ENCODE measurements at regions not wholly inside any gene's neighbourhood (a gene's known extent, or its start where the extent isn't known, plus 50 kb on each side); places are given as distances from the start of the nearest gene placed in this dataset.

DNA sequence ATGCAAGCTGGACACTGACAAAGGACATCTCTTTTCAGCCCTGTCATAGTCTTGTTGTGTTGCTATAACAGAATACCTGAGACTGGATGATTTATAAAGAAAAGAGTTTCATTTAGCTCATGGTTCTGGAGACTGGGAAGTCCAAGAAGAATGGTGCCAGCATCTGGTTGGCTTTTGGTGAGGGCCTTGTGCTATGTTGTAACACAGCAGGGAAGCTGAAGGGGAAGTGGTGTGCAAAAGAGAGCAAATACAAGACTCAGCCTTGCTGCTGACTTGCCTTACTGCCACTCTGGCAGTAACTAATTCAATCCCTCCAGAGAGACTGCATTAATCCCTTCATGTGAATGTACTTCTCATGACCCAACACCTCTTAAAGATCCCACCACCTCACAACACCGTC is 356.3 kb upstream of the PROK2 start:
- no peak for DNase-seq (ENCODE audit: low spot score)
- intact Hi-C loops (cut with DNase I), result loop anchor here (10.0 kb wide), 1 partner anchor 684 kb away; no protein-coding TSS in a partner anchor

DNA sequence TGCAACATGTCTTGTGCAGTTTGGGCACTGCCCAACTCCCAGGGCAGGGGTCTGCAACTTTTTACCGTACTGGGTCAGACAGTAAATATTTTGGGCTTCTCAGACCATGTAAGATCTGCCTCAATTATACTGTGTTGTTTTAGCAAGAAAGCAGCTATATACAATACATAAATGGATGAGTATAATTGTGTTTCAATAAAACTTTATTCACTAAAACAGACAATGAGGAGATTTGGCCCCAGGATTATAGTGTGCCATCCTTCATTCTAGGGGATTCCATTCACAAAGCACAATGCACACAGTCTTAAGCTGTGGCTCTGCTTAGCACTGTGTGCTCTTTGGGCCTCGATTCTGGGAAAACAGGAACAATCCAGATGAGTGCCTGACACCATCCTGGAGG is 354.4 kb upstream of the PROK2 start:
- DNase-seq (ENCODE audit: low spot score), result no peak
- intact Hi-C loops (cut with DNase I), result no loop called here

DNA sequence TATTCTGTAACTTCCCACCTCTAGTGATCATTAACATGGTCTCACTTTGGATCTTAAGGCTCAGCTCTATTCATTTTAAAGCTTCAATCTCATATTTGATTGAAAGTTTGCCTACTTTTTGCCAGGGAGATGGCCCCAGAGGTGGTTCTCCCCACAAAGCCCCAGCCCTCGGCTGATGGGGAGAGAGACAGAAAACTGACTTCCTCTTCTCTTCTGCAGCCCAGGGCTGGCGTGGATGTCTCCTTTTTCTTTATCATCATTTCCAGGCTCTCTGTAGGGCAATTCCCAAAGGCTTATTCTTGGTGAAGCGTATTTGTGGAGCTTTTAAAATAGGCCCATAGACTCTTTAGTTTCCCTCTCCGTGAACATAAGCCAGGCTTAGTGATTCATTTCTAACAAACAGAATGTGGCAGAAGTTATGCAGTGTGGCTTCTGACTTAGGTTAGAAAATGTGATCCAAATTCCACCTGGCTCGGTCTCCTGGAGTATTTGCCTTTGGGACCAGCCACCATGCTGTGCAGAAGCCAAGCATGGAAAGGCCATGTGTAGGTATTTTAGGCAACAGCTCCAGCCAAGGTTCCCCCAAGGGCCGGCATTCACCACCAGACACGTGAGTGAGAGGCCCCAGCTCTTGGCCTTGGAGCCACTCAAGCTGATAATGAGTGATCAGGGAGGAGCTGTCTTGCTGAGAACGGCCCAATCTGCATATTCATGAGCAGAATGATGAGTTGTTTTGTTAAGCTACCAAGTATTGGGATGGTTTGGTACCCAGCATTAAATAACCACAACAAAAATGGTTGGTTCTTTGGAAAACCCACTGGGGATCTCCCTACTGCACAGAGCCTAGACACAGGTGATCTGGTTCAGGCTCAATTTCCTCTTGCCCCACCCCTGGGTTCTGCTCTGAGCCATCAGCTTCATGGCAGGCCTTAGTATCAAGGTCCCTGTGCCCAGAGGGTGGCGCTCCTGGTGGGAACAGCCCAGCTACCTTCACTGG is 353.2 kb upstream of the PROK2 start:
- DNase-seq (ENCODE audit: low spot score), result no peak
- intact Hi-C loops (cut with DNase I), result no loop called here

DNA sequence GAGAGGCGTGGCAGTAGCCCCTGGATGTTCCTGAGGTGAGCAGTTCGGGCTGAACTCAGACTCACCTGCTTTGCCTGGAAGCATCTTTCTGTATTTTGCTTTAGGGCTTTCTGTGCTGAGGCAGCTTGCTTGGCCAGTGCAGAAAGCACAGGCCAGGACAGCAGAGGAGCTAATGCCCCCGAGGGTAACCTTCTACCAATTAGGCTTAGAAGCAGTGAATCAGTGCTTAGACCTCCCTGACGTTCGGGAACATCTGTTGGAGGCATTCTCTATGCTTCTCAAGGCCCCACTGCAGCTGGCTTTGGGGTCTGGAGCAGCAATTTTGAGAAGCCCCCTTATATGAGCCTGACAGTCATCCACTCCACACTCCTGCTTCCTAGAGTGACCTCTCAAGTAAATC is 350.7 kb upstream of the PROK2 start:
- intact Hi-C loops (cut with DNase I), result no loop called here
- DNase-seq (ENCODE audit: low spot score), result no peak

DNA sequence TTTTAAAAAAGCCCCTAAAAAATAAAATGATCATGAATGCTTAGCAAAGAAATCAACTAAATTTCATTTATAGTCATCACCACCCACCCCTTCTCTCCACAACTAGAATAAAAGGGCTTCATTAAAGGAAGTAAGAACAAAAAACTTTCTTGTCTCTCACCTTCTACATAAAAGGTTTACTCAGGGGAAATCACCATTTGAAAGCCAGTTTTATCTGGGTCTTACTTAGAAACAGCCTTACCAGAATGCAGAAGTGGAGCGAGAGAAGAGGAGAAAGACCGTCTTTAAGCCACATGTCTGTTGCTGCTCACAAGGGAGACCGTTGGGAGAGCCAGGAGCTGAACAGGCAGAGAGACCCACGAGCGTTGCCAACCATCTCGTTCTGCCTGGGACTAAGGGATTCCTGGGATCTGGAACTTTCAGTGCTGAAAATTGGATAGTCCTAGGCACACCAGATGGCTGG is 350.1 kb upstream of the PROK2 start:
- intact Hi-C loops (cut with DNase I), result no loop called here
- DNase-seq (ENCODE audit: low spot score), result no peak

DNA sequence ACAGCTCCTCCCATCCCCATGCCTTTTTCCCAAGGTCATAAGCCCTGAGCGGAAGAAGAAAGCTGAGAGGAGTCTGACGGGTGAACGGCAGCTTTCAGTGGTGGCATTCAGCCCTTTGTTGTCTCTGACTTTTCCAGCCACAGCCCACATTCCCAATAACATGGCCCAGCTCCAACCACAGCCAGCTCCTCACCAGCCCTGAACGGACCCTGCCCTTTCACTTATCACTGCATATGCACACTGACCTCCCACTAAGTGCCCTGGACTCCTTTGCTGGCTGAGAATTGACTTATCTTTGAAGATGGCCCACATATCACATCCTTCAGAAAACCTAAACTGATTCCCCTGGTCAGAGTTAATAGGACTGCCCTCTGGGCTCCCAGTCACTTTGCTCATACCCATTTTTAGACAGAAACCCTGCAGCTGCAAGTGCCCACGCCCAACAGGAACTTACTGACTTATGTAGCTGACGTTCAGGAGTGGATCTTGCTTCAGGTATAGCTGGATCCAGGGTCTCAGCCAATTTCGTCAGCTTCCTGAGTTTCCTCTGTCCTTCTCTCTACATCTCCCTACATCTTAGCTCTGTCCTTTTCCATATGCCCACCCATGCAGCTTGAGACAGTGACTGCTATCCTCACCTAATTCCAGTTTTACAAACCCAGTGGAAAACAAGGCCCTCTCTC is 348.5 kb upstream of the PROK2 start:
- no peak for DNase-seq (ENCODE audit: low spot score)
- intact Hi-C loops (cut with DNase I), result no loop called here

DNA sequence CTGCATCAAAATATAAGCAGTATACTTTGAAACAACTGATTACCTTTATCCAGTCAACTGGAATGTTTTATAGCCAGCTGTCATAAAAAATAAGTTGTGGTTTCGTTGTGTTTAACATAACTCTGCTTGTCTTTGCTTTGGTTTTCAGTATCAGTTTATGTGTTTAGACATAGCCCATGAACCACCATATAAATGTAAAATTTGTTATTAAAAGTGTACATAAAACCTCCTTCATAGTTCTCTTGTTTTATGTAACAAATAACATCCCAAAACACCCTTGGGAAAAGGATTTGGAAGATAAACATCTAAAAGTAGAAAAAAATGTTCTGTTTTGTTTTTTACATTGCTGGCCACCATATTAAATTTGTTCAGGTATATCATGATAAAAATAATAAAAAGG is 347.0 kb upstream of the PROK2 start:
- intact Hi-C loops (cut with DNase I), result no loop called here

DNA sequence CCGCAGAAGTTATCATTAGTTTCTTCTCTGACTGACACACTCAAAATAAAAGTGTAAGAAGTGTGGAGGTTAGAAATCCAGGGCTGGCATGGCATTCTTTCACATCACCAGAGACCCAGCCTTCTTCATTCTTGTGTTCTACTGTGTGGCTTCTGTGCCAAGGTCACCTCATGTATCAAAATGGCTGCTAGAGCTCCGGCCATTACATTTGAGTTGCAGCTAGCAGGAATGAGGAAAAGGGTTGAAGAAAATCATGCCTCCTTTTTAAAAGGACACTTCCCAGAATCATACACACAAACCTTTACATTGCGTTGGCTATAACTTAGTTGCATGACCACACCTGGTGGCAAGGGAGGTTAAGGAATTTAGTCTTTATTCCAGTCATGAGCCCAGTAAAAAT is 345.6 kb upstream of the PROK2 start:
- intact Hi-C loops (cut with DNase I), result no loop called here
- no peak for DNase-seq (ENCODE audit: low spot score)

More for the DNA sequence above, 347.0 kb upstream of the PROK2 start:
- DNase-seq (ENCODE audit: low spot score), result no peak

DNA sequence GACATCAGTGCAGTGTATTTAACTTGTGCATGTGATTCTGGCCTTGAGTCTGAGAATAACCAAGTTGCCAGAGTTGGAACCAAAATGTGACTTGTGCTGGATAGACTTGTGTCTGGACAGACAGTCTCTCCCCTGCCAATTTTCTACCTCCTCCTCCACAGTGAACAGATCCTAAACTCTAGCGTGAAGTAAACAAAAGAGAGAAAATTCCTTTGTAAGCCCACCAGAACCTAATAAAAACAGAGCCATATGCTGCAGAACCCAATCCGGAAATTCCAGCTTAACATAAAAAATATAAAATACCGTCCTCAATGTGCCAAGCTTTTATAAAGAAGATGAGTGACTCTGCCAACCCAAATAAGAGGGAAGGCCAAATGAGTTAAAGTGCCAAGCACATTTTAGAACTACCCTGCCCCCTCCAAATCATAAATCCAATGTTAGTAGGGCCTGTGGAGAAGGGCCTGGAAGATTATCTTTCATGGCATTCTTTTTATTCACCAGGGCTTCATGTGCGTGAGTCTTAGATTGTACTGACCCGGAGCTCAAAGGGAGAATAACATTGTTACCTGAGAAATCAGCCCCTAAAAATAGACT is 344.6 kb upstream of the PROK2 start:
- intact Hi-C loops (cut with DNase I), result no loop called here
- DNase-seq (ENCODE audit: low spot score), result no peak

DNA sequence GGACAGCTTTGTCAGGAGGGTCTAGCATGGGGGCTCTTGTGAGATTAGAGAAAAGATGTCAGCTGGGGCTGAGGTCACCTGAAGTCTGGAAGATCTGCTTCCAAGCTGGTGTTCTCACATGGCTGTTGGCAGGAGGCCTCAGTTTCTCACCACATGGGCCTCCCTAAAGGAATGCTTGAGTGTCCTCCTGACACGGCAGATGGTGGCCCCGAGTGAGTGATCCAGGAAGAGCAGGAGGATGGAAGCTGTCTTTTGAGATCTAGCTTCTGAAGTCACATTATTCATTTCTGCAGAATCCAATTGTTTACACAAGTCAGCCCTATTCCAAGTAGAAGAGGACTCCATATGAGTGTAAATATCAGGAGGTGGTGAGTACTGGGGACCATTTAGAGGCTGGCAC is 344.0 kb upstream of the PROK2 start:
- intact Hi-C loops (cut with DNase I), result no loop called here
- no peak for DNase-seq (ENCODE audit: low spot score)

DNA sequence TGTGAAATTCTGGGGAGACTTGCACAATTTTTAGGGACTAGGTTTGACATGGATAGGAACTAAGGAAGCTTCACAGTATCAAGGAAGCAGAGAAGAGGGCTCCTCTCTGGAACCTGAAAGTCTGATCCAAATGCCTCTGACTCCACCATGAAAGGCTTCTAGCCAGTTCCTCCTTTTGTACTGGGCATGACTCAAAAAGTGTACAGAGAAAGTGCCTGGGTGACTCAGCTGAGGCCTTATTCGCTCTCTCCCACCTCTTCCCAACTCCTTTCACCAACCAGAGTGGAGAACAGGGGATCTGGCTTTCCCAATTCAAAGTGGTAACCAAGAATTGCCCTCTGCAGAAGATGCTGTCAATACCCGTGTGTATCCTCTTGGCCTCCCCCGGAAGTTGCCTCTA is 342.9 kb upstream of the PROK2 start:
- no peak for DNase-seq (ENCODE audit: low spot score)
- intact Hi-C loops (cut with DNase I), result no loop called here

DNA sequence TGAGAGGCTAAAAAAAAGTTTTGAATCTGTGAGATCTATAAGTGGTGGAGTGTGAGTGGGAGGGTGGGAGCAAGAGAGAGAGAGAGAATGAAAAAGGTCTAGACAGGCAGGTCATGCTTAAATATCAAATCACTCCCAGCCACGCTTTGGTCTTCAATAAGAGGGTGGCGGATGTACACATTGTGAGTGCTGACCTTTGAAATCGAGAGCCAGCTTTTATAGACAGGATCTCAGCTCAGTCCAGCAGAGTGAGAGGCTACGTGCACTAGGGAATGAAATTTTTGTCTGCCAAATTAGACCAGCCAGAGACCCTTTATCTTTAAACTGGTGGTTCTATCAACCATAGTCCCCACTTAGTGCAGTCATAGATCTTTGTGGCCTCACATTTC is 342.3 kb upstream of the PROK2 start:
- no peak for DNase-seq (ENCODE audit: low spot score)
- intact Hi-C loops (cut with DNase I), result no loop called here

DNA sequence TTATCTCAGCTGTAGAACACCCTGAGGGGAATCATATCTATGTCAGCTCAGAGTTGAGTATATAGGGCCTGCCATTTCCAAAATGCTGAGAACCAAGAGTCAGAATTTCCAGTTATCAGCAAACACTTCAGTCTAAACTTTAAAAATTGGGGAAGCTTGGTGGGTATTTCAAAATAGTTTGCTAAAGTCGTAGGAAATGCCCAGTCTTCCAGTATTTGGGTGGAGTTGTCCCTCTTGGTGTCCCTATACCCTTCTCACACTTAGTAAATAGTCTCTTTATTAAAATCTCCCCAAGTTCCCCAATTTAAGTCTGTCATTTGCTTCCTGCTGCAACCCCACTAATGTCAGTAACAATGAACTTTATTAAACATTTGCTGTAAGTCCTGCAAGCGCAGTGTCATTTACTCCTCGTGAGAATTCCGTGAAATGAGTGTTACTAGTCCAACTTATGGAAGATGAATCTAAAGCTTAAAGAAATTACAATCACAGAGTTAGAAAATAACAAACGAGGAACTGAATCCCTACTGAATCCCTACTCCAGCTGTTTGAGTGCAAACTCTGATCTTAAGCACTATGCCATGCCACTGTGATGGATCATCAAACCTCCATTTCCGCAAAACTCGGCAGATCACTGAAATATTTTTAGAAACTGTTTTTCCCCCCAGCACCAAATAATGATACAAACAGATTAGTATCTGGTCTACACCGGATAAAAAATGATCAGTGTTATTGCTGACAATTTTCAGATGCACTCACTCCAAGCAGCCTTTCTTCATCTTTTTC is 341.7 kb upstream of the PROK2 start:
- intact Hi-C loops (cut with DNase I), result no loop called here
- no peak for DNase-seq (ENCODE audit: low spot score)

DNA sequence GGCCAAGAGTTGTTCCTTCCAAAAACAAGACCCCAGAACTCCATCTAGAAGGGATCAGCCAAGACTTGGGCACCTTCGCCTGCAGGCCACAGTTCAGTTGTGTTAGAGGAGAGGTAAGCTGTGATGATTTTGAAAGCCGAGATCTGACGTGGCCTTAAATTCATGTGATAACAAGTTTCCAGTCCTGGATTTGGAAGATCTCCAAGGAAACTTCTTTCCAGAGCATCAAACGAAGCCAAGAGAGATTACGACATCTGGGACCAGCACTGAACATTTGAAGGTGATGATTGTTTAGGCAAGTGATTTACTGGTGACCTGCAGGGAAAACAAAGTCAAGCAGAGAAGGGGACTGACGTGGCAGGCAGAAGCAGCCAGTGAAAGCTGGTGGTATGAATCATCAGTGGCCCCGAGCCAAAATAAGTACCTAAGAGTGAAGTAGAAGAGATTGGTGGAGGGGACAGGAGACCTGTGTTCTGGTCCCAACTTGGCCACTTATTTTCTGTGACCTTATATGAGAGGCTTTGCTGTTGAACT is 339.0 kb upstream of the PROK2 start:
- intact Hi-C loops (cut with DNase I), result no loop called here
- DNase-seq (ENCODE audit: low spot score), result no peak

DNA sequence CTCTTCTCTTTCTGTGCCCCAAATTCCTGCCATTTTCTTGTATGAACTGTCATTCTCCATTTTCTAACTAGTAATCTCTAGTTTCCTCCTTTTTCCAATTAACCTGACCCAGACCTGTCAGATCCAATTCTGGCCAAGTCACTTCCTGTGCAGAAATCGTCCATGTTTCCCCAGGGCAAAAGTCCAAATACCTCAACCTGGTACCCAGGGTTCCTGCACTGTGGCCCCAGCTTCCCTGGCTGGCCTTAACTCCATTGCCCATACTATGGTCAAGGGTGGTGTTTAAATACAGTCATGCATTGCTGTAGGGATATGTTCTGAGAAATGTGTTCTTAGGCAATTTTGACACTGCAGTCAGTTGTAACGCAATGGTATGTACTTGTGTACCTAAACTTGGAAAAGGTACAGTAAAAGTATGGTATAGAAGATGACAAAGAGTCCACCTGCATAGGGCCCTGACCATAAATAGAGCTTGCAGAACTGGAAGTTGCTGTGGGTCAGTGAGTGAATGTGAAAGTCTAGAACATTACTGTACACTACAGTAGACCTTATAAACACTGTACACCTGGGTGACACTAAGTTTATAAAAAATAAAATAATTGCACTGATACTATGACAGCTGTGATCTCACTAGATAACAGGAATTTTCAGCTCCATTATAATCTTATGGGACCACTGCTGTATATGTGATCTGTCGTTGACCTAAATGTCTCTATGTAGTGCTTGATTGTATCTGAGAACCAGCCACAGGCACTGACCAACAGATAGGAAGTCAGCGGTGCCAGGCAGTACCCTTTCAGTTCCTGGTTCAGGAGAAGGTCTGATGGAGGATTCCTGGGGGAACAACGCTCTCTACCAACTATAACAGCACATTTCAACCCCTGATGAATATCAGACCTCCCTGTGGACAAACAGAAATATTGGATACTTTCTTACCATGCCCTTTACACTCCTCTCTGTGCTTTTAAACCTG is 336.1 kb upstream of the PROK2 start:
- intact Hi-C loops (cut with DNase I), result no loop called here
- no peak for DNase-seq (ENCODE audit: low spot score)

DNA sequence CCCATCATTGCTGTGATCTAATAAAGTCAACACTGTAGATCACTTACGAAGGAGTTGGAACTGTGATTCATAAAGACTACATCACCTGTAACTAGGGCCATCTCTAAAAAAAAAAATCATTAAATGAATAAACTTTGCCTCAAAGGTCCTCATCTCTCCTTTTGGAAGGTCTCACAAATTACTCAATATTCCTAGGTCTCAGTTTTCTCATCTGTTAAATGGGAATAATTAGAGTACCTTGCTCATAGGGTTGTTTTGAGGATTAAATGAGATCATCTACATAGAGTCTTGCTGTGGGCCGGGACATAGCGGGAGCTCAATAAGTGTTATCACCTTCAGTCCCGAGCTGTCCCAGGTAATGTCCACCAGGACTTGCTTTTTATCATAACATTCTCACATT is 335.1 kb upstream of the PROK2 start:
- intact Hi-C loops (cut with DNase I), result no loop called here
- no peak for DNase-seq (ENCODE audit: low spot score)

DNA sequence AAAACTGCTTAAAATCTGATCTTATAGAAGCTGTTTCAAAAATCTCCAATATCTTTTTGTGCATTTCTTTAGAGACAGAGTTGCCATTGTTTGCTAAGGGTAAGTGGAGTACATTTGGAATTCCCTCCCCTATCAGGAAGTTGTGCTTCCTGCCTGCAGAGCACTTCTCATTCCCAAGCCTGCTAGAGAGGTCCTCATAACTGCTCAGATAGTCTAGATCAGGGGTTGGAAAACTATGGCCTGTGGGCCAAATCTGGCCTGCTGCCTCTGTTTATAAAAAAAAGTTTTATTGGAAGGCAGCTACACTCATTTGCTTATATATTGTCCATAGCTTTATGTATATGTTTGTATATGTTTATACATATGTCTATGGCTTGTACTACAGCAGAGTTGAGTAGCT is 333.7 kb upstream of the PROK2 start:
- no peak for DNase-seq (ENCODE audit: low spot score)
- intact Hi-C loops (cut with DNase I), result no loop called here

DNA sequence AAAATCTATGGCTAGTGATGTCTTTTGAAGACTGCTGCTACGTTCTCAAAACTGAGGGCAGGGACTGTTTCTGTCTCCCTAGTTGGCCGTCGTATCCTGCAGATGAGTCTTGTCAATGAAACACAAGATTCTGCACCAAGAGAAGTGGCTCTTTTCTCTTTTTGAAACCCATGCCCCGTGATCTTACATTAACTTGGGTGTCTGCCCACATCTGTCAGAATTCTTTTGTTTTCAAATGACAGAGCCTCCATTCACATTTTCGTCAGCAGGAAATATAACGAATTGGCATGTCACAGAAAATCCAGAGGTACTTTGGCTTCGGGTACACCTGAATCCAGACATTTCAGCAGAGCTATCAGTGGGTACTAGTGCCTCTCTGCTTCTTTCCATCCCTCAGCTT is 331.3 kb upstream of the PROK2 start:
- no peak for DNase-seq (ENCODE audit: low spot score)
- intact Hi-C loops (cut with DNase I), result no loop called here

Measured in cardiac septum (tissue), 1 donor.